GM04504 (cell line): ENCODE measurements at regions not wholly inside any gene's neighbourhood (a gene's known extent, or its start where the extent isn't known, plus 50 kb on each side); places are given as distances from the start of the nearest gene placed in this dataset.
"Not testable (repeated sequence)": the region's sequence is repeated elsewhere in the genome, so short reads cannot be mapped to it uniquely, and the experiment has no call there.

Experiments
- DNase-seq: peaks from one replicate; pipeline ENCODE4 v3.0.0-alpha.2; 2012; ENCODE audit warnings: low read depth

GRCh38 chr4:160091631-160092030 lies 988.8 kb downstream of the RAPGEF2 start:
- no peak for DNase-seq

- no peak for DNase-seq
Measured at GRCh38 chr4:160100316-160100715, 997.4 kb downstream of the RAPGEF2 start.

GRCh38 chr4:160110891-160111290 lies 1008.0 kb downstream of the RAPGEF2 start:
- DNase-seq = no peak

GRCh38 chr4:160117686-160118085 lies 1014.8 kb downstream of the RAPGEF2 start:
- DNase-seq = no peak

GRCh38 chr4:160125576-160126287 lies 1022.9 kb downstream of the RAPGEF2 start:
- not testable (repeated sequence) for DNase-seq

GRCh38 chr4:160127211-160127610 lies 1024.3 kb downstream of the RAPGEF2 start:
- DNase-seq = no peak

- no peak for DNase-seq
Measured at GRCh38 chr4:160129439-160129838, 1026.6 kb downstream of the RAPGEF2 start.

- DNase-seq = no peak
Measured at GRCh38 chr4:160136021-160136420, 1033.1 kb downstream of the RAPGEF2 start.

GRCh38 chr4:160141206-160141605 lies 1038.3 kb downstream of the RAPGEF2 start:
- no peak for DNase-seq

GRCh38 chr4:160142579-160142978 lies 1039.7 kb downstream of the RAPGEF2 start:
- no peak for DNase-seq

- DNase-seq = no peak
Measured at GRCh38 chr4:160143574-160143973, 1040.7 kb downstream of the RAPGEF2 start.

- DNase-seq = no peak
Measured at GRCh38 chr4:160159457-160159856, 1056.6 kb downstream of the RAPGEF2 start.

GRCh38 chr4:160161026-160161425 lies 1058.1 kb downstream of the RAPGEF2 start:
- no peak for DNase-seq

GRCh38 chr4:160175064-160175643 lies 1072.3 kb downstream of the RAPGEF2 start:
- no peak for DNase-seq

- peak; percentile 31 for DNase-seq
Measured at GRCh38 chr4:160180211-160180610, 1077.3 kb downstream of the RAPGEF2 start.

- DNase-seq = no peak
Measured at GRCh38 chr4:160182727-160183126, 1079.8 kb downstream of the RAPGEF2 start.

GRCh38 chr4:160184884-160185283 lies 1082.0 kb downstream of the RAPGEF2 start:
- no peak for DNase-seq

- DNase-seq = no peak
Measured at GRCh38 chr4:160193787-160194186, 1090.9 kb downstream of the RAPGEF2 start.

GRCh38 chr4:160194716-160195115 lies 1091.8 kb downstream of the RAPGEF2 start:
- DNase-seq = no peak

- DNase-seq = no peak
Measured at GRCh38 chr4:160202802-160203201, 1099.9 kb downstream of the RAPGEF2 start.

GRCh38 chr4:160212078-160212477 lies 1109.2 kb downstream of the RAPGEF2 start:
- no peak for DNase-seq

GRCh38 chr4:160213366-160213765 lies 1110.5 kb downstream of the RAPGEF2 start:
- DNase-seq = no peak

GRCh38 chr4:160217352-160217751 lies 1114.5 kb downstream of the RAPGEF2 start:
- DNase-seq = no peak

GRCh38 chr4:160224049-160224448 lies 1121.2 kb downstream of the RAPGEF2 start:
- no peak for DNase-seq
